Hepatocyte (in vitro differentiated cells): ENCODE measurements at regions not wholly inside any gene's neighbourhood (a gene's known extent, or its start where the extent isn't known, plus 50 kb on each side); places are given as distances from the start of the nearest gene placed in this dataset.

Experiments
- DNase-seq: peaks from one replicate; pipeline ENCODE4 v3.0.0-alpha.2; 2016; ENCODE audit warnings: low spot score
- H2AFZ ChIP-seq: fragments of 200-600 bp; sonication (generic); 2 replicates; pipeline ENCODE4 v1.6.0; 2016; ENCODE audit warnings: antibody characterized with exemption, mild to moderate bottlenecking
- H3K27ac ChIP-seq: fragments of 200-600 bp; sonication (generic); 2 replicates; pipeline ENCODE4 v1.5.1; 2016; ENCODE audit warnings: mild to moderate bottlenecking
- H3K27me3 ChIP-seq: fragments of 200-600 bp; sonication (generic); 2 replicates; pipeline ENCODE4 v1.6.1; 2016
- H3K36me3 ChIP-seq: fragments of 200-600 bp; sonication (generic); replicated peaks from 2 replicates; pipeline ENCODE4 v1.5.1; 2016; ENCODE audit warnings: low read depth; ENCODE audit not compliant: insufficient read depth
- H3K4me1 ChIP-seq: fragments of 200-600 bp; sonication (generic); 2 replicates; pipeline ENCODE4 v1.5.1; 2016; ENCODE audit warnings: mild to moderate bottlenecking, moderate library complexity; ENCODE audit not compliant: insufficient read depth
- H3K4me2 ChIP-seq: fragments of 200-600 bp; sonication (generic); 2 replicates; pipeline ENCODE4 v1.6.0; 2016
- H3K4me3 ChIP-seq: fragments of 200-600 bp; sonication (generic); 2 replicates; pipeline ENCODE4 v1.5.1; 2016; ENCODE audit warnings: mild to moderate bottlenecking
- H3K79me2 ChIP-seq: fragments of 200-600 bp; sonication (generic); 2 replicates; pipeline ENCODE4 v1.6.0; 2017; ENCODE audit warnings: mild to moderate bottlenecking
- H3K9me2 ChIP-seq: fragments of 200-600 bp; sonication (generic); replicated peaks from 2 replicates; pipeline ENCODE4 v1.6.0; 2017; ENCODE audit warnings: mild to moderate bottlenecking; ENCODE audit not compliant: insufficient read depth
- H3K9me3 ChIP-seq: fragments of 200-600 bp; sonication (generic); 2 replicates; pipeline ENCODE4 v1.5.1; 2016; ENCODE audit warnings: low read depth, mild to moderate bottlenecking
- H4K20me1 ChIP-seq: fragments of 200-600 bp; sonication (generic); 2 replicates; pipeline ENCODE4 v1.6.0; 2016; ENCODE audit warnings: mild to moderate bottlenecking; ENCODE audit not compliant: insufficient read depth, poor library complexity, severe bottlenecking
- CTCF ChIP-seq: fragments of 200-600 bp; sonication (generic); IDR thresholded peaks from 2 replicates; pipeline ENCODE4 v1.5.1; 2016; ENCODE audit warnings: antibody characterized with exemption, mild to moderate bottlenecking; ENCODE audit not compliant: poor library complexity
- EZH2 ChIP-seq: fragments of 200-600 bp; sonication (generic); IDR thresholded peaks from 2 replicates; pipeline ENCODE4 v1.6.1; 2016; ENCODE audit warnings: antibody characterized with exemption, mild to moderate bottlenecking, borderline replicate concordance
- EZH2phosphoT487 ChIP-seq: fragments of 200-600 bp; sonication (generic); IDR thresholded peaks from one replicate; pipeline ENCODE4 v1.6.1; 2018; ENCODE audit warnings: antibody characterized with exemption, mild to moderate bottlenecking, low read depth, moderate library complexity; ENCODE audit not compliant: unreplicated experiment, severe bottlenecking
- WGBS: methylation state at CpG from one replicate; pipeline ENCODE4 v1.1.6; 2016; ENCODE audit warnings: low lambda C conversion rate; ENCODE audit errors: missing lambda C conversion rate; 5-methylcytosine and 5-hydroxymethylcytosine counted together

GRCh38 chr18:44557616-44558151 is 123.0 kb upstream of the SETBP1 start:
- no peaks in the 10 kb centered on the region for H3K27me3 ChIP-seq
- no peak overlapping the region for H3K27ac ChIP-seq
- H3K4me2 ChIP-seq = no peak overlapping the region
- H3K9me2 ChIP-seq = no peaks in the 10 kb centered on the region
- no peaks in the 10 kb centered on the region for H3K4me1 ChIP-seq
- WGBS = 81% methylated on average over 2 of the region's 2 CpGs
- H2AFZ ChIP-seq = no peak overlapping the region
- H3K79me2 ChIP-seq = no peaks in the 10 kb centered on the region
- no peak for DNase-seq
- H3K9me3 ChIP-seq = no peaks in the 10 kb centered on the region
- no peak overlapping the region for H3K4me3 ChIP-seq
- H3K36me3 ChIP-seq = no peaks in the 10 kb centered on the region
- no peak for TF ChIP-seq EZH2phosphoT487
- TF ChIP-seq EZH2 = no peak
- no peak for TF ChIP-seq CTCF
- no peaks in the 10 kb centered on the region for H4K20me1 ChIP-seq

GRCh38 chr18:44558767-44559166 is 121.9 kb upstream of the SETBP1 start:
- DNase-seq = no peak
- H3K27ac ChIP-seq = no peak overlapping the region
- no peak overlapping the region for H3K4me3 ChIP-seq
- no peaks in the 10 kb centered on the region for H3K27me3 ChIP-seq
- TF ChIP-seq CTCF = no peak
- TF ChIP-seq EZH2phosphoT487 = no peak
- WGBS = 63% methylated on average over 1 of the region's 1 CpG
- no peaks in the 10 kb centered on the region for H3K9me2 ChIP-seq
- H3K4me2 ChIP-seq = no peak overlapping the region
- H3K36me3 ChIP-seq = no peaks in the 10 kb centered on the region
- no peaks in the 10 kb centered on the region for H3K4me1 ChIP-seq
- H3K79me2 ChIP-seq = no peaks in the 10 kb centered on the region
- no peaks in the 10 kb centered on the region for H4K20me1 ChIP-seq
- no peak overlapping the region for H2AFZ ChIP-seq
- no peaks in the 10 kb centered on the region for H3K9me3 ChIP-seq

GRCh38 chr18:44562986-44563385 is 117.7 kb upstream of the SETBP1 start:
- Histone ChIP-seq H3K4me2 (no peak overlapping the region), H3K36me3 (no peaks in the 10 kb centered on the region), H3K9me3 (no peaks in the 10 kb centered on the region), H3K9me2 (no peaks in the 10 kb centered on the region), H3K27ac (no peak overlapping the region), H3K27me3 (no peaks in the 10 kb centered on the region), H3K4me3 (no peak overlapping the region), H4K20me1 (no peaks in the 10 kb centered on the region), H3K79me2 (no peaks in the 10 kb centered on the region), H3K4me1 (no peaks in the 10 kb centered on the region), H2AFZ (no peak overlapping the region)
- WGBS = 88% methylated on average over 1 of the region's 1 CpG
- no peak for DNase-seq
- TF ChIP-seq CTCF = no peak
- TF ChIP-seq EZH2phosphoT487 = no peak
- TF ChIP-seq EZH2 = no peak

GRCh38 chr18:44564922-44565321 is 115.8 kb upstream of the SETBP1 start:
- H3K4me1 ChIP-seq = no peaks in the 10 kb centered on the region
- H3K36me3 ChIP-seq = no peaks in the 10 kb centered on the region
- no peak for TF ChIP-seq EZH2
- TF ChIP-seq CTCF = no peak
- no peak for TF ChIP-seq EZH2phosphoT487
- H3K79me2 ChIP-seq = no peaks in the 10 kb centered on the region
- H3K4me2 ChIP-seq = no peak overlapping the region
- DNase-seq = peak; percentile 7
- H3K9me2 ChIP-seq = no peaks in the 10 kb centered on the region
- no peak overlapping the region for H3K4me3 ChIP-seq
- H3K27ac ChIP-seq = no peak overlapping the region
- H3K9me3 ChIP-seq = no peaks in the 10 kb centered on the region
- no peak overlapping the region for H2AFZ ChIP-seq
- H3K27me3 ChIP-seq = no peaks in the 10 kb centered on the region
- no peaks in the 10 kb centered on the region for H4K20me1 ChIP-seq
